ENCODE measurements at regions not wholly inside any gene's neighbourhood (a gene's known extent, or its start where the extent isn't known, plus 50 kb on each side); places are given as distances from the start of the nearest gene placed in this dataset.

- no peak for DNase-seq (ENCODE audit: low read depth, low spot score)
Observed at GRCh38 chr2:150011161-150011730, 423.7 kb upstream of the MMADHC start.

GRCh38 chr2:150008901-150009300 is 421.3 kb upstream of the MMADHC start:
- DNase-seq (ENCODE audit: low read depth, low spot score): no peak

GRCh38 chr2:150007815-150008430 is 420.3 kb upstream of the MMADHC start:
- DNase-seq (ENCODE audit: low read depth, low spot score): no peak

- DNase-seq (ENCODE audit: low read depth, low spot score): no peak
Observed at GRCh38 chr2:150006591-150006990, 419.0 kb upstream of the MMADHC start.

GRCh38 chr2:150003544-150003943 is 416.0 kb upstream of the MMADHC start:
- DNase-seq (ENCODE audit: low read depth, low spot score): no peak

- DNase-seq (ENCODE audit: low read depth, low spot score): no peak
Observed at GRCh38 chr2:150001788-150002187, 414.2 kb upstream of the MMADHC start.

- DNase-seq (ENCODE audit: low read depth, low spot score): no peak
Observed at GRCh38 chr2:149996901-149997300, 409.3 kb upstream of the MMADHC start.

GRCh38 chr2:149994057-149994728 is 406.6 kb upstream of the MMADHC start:
- DNase-seq (ENCODE audit: low read depth, low spot score): no peak

- no peak for DNase-seq (ENCODE audit: low read depth, low spot score)
Observed at GRCh38 chr2:149993316-149993715, 405.7 kb upstream of the MMADHC start.

- no peak for DNase-seq (ENCODE audit: low read depth, low spot score)
Observed at GRCh38 chr2:149991576-149991975, 404.0 kb upstream of the MMADHC start.

GRCh38 chr2:149990965-149991364 is 403.4 kb upstream of the MMADHC start:
- no peak for DNase-seq (ENCODE audit: low read depth, low spot score)

- DNase-seq (ENCODE audit: low read depth, low spot score): no peak
Observed at GRCh38 chr2:149989447-149990063, 402.0 kb upstream of the MMADHC start.

GRCh38 chr2:149988361-149988760 is 400.8 kb upstream of the MMADHC start:
- DNase-seq (ENCODE audit: low read depth, low spot score): no peak

GRCh38 chr2:149986861-149987260 is 399.3 kb upstream of the MMADHC start:
- no peak for DNase-seq (ENCODE audit: low read depth, low spot score)

GRCh38 chr2:149984311-149984710 is 396.7 kb upstream of the MMADHC start:
- no peak for DNase-seq (ENCODE audit: low read depth, low spot score)

- no peak for DNase-seq (ENCODE audit: low read depth, low spot score)
Observed at GRCh38 chr2:149972066-149972465, 384.5 kb upstream of the MMADHC start.

GRCh38 chr2:149954981-149955600 is 367.5 kb upstream of the MMADHC start:
- DNase-seq (ENCODE audit: low read depth, low spot score): no peak

- DNase-seq (ENCODE audit: low read depth, low spot score): no peak
Observed at GRCh38 chr2:149953627-149954026, 366.1 kb upstream of the MMADHC start.

- no peak for DNase-seq (ENCODE audit: low read depth, low spot score)
Observed at GRCh38 chr2:149931486-149931885, 343.9 kb upstream of the MMADHC start.

GRCh38 chr2:149928011-149928410 is 340.4 kb upstream of the MMADHC start:
- DNase-seq (ENCODE audit: low read depth, low spot score): no peak

GRCh38 chr2:149926149-149926548 is 338.6 kb upstream of the MMADHC start:
- DNase-seq (ENCODE audit: low read depth, low spot score): no peak

GRCh38 chr2:149924549-149925213 is 337.1 kb upstream of the MMADHC start:
- no peak for DNase-seq (ENCODE audit: low read depth, low spot score)

Measured in iPS DF 19.7 (cell line).